ENCODE measurements at regions not wholly inside any gene's neighbourhood (a gene's known extent, or its start where the extent isn't known, plus 50 kb on each side); places are given as distances from the start of the nearest gene placed in this dataset.

- Histone ChIP-seq H3K9me2 (replicated peaks; ENCODE audit: low read length) (no peaks in the 10 kb centered on the region), H3K79me2 (ENCODE audit: low read length) (no peaks in the 10 kb centered on the region), H4K20me1 (ENCODE audit: low read length) (no peaks in the 10 kb centered on the region), H3K4me2 (ENCODE audit: low read length) (no peak overlapping the region), H3K27ac (ENCODE audit: low read length) (no peak overlapping the region), H3K9me3 (ENCODE audit: low read length) (no peaks in the 10 kb centered on the region), H2AFZ (ENCODE audit: low read length) (no peak overlapping the region), H3F3A (ENCODE audit: low read length, unreplicated experiment) (no peaks in the 10 kb centered on the region), H3K27me3 (ENCODE audit: low read length) (no peaks in the 10 kb centered on the region), H3K9ac (ENCODE audit: low read length) (no peak overlapping the region), H3K4me3 (ENCODE audit: low read length) (no peak overlapping the region), H3K4me1 (ENCODE audit: insufficient read depth, low read length) (no peaks in the 10 kb centered on the region), H3K36me3 (ENCODE audit: low read depth, low read length) (no peaks in the 10 kb centered on the region)
- intact Hi-C loops (cut with micrococcal nuclease): no loop called here
- BruUV-seq (replicated peaks): no TSS peak
- ChIA-PET POLR2A (ENCODE audit: unreplicated experiment) (no interaction called here), CTCF (no interaction called here)
- no peak for ATAC-seq
- no peak for DNase-seq
- TF ChIP-seq CTCF (conservative IDR thresholded peaks at IDR 0.05; ENCODE audit: low read depth, low read length) (no peak), EZH2phosphoT487 (IDR thresholded peaks at IDR 0.05; ENCODE audit: borderline replicate concordance, low read length) (no peak), EZH2 (IDR thresholded peaks at IDR 0.05; ENCODE audit: low read length, unreplicated experiment) (no peak)
These were observed 967.3 kb upstream of the ADGRB3 start for GRCh38 chr6:67667637-67668422.

- Histone ChIP-seq H3K9me2 (replicated peaks; ENCODE audit: low read length) (no peaks in the 10 kb centered on the region), H3K4me2 (ENCODE audit: low read length) (no peak overlapping the region), H3F3A (ENCODE audit: low read length, unreplicated experiment) (no peaks in the 10 kb centered on the region), H3K9me3 (ENCODE audit: low read length) (no peaks in the 10 kb centered on the region), H4K20me1 (ENCODE audit: low read length) (no peaks in the 10 kb centered on the region), H3K27me3 (ENCODE audit: low read length) (no peaks in the 10 kb centered on the region), H3K4me1 (ENCODE audit: insufficient read depth, low read length) (no peaks in the 10 kb centered on the region), H3K27ac (ENCODE audit: low read length) (no peak overlapping the region), H3K36me3 (ENCODE audit: low read depth, low read length) (no peaks in the 10 kb centered on the region), H3K79me2 (ENCODE audit: low read length) (no peaks in the 10 kb centered on the region), H3K9ac (ENCODE audit: low read length) (no peak overlapping the region), H2AFZ (ENCODE audit: low read length) (no peak overlapping the region), H3K4me3 (ENCODE audit: low read length) (no peak overlapping the region)
- ATAC-seq (no peak), DNase-seq (no peak)
- no TSS peak for BruUV-seq (replicated peaks)
- intact Hi-C loops (cut with micrococcal nuclease): no loop called here
- CTCF ChIA-PET: no interaction called here
- POLR2A ChIA-PET (ENCODE audit: unreplicated experiment): no interaction called here
- TF ChIP-seq CTCF (conservative IDR thresholded peaks at IDR 0.05; ENCODE audit: low read depth, low read length) (no peak), EZH2phosphoT487 (IDR thresholded peaks at IDR 0.05; ENCODE audit: borderline replicate concordance, low read length) (no peak), EZH2 (IDR thresholded peaks at IDR 0.05; ENCODE audit: low read length, unreplicated experiment) (no peak)
These were observed 968.7 kb upstream of the ADGRB3 start for GRCh38 chr6:67666177-67666964.

GRCh38 chr6:67664942-67665341 lies 970.1 kb upstream of the ADGRB3 start:
- H3K9ac ChIP-seq (ENCODE audit: low read length): no peak overlapping the region
- no TSS peak for BruUV-seq (replicated peaks)
- H4K20me1 ChIP-seq (ENCODE audit: low read length): no peaks in the 10 kb centered on the region
- ATAC-seq (no peak), DNase-seq (no peak)
- no peak overlapping the region for H3K4me2 ChIP-seq (ENCODE audit: low read length)
- H3K4me3 ChIP-seq (ENCODE audit: low read length): no peak overlapping the region
- CTCF ChIA-PET: no interaction called here
- H3K36me3 ChIP-seq (ENCODE audit: low read depth, low read length): no peaks in the 10 kb centered on the region
- TF ChIP-seq CTCF (conservative IDR thresholded peaks at IDR 0.05; ENCODE audit: low read depth, low read length) (no peak), EZH2 (IDR thresholded peaks at IDR 0.05; ENCODE audit: low read length, unreplicated experiment) (no peak), EZH2phosphoT487 (IDR thresholded peaks at IDR 0.05; ENCODE audit: borderline replicate concordance, low read length) (no peak)
- H3K9me3 ChIP-seq (ENCODE audit: low read length): no peaks in the 10 kb centered on the region
- H3K79me2 ChIP-seq (ENCODE audit: low read length): no peaks in the 10 kb centered on the region
- no peaks in the 10 kb centered on the region for H3F3A ChIP-seq (ENCODE audit: low read length, unreplicated experiment)
- H3K9me2 ChIP-seq (replicated peaks; ENCODE audit: low read length): no peaks in the 10 kb centered on the region
- H3K27ac ChIP-seq (ENCODE audit: low read length): no peak overlapping the region
- H3K27me3 ChIP-seq (ENCODE audit: low read length): no peaks in the 10 kb centered on the region
- H3K4me1 ChIP-seq (ENCODE audit: insufficient read depth, low read length): no peaks in the 10 kb centered on the region
- intact Hi-C loops (cut with micrococcal nuclease): no loop called here
- POLR2A ChIA-PET (ENCODE audit: unreplicated experiment): no interaction called here
- no peak overlapping the region for H2AFZ ChIP-seq (ENCODE audit: low read length)
